Transverse colon (tissue), 3 donors: ENCODE measurements at regions not wholly inside any gene's neighbourhood (a gene's known extent, or its start where the extent isn't known, plus 50 kb on each side); places are given as distances from the start of the nearest gene placed in this dataset.

Experiments
- EP300 ChIP-seq: sonication (generic); formaldehyde crosslinking; IDR thresholded peaks from one replicate; pipeline ENCODE4 v1.6.1; 2017; ENCODE audit warnings: antibody characterized with exemption, low read depth
- POLR2A ChIP-seq: fragments of 450-650 bp; IDR thresholded peaks from one replicate; pipeline ENCODE4 v1.6.1; 2016; ENCODE audit warnings: antibody characterized with exemption, mild to moderate bottlenecking, moderate library complexity
- TF ChIP-seq, protein P1 (sequence below), 5 experiments: fragments of 200-600 bp in 3 of 5; fragments of 450-650 bp in 2 of 5; sonication (generic) in 3 of 5; IDR thresholded peaks; 1 replicate in 2 of 5; 2 replicates in 3 of 5; pipeline ENCODE4 v1.5.1; 2016 to 2017; ENCODE audit warnings: antibody characterized with exemption in 5 of 5, inconsistent platforms in 3 of 5, mild to moderate bottlenecking in 2 of 5, moderate library complexity in 1 of 5

DNA sequence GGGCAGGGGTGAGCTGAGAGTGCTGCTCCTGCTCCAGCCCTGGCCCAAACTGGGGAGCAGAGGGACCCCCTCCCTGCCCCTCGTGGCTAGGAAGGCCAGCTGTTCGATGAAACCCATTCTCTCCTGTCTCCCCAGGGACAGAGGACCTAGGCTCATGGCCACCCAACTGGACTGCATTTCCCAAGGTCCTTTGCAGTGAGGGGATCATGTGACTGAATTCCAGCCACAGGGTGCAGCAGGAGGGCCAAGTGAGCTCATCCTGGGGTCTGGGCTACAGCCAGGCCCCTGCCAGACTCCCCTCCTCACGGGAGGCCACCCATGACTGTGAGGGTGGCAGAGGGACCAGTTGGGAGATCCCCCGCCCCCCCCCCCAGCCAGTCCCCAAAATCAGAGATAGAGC is 777.6 kb downstream of the TBC1D22A start:
- TF ChIP-seq, protein P1, sequence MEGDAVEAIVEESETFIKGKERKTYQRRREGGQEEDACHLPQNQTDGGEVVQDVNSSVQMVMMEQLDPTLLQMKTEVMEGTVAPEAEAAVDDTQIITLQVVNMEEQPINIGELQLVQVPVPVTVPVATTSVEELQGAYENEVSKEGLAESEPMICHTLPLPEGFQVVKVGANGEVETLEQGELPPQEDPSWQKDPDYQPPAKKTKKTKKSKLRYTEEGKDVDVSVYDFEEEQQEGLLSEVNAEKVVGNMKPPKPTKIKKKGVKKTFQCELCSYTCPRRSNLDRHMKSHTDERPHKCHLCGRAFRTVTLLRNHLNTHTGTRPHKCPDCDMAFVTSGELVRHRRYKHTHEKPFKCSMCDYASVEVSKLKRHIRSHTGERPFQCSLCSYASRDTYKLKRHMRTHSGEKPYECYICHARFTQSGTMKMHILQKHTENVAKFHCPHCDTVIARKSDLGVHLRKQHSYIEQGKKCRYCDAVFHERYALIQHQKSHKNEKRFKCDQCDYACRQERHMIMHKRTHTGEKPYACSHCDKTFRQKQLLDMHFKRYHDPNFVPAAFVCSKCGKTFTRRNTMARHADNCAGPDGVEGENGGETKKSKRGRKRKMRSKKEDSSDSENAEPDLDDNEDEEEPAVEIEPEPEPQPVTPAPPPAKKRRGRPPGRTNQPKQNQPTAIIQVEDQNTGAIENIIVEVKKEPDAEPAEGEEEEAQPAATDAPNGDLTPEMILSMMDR (IDR thresholded peaks at IDR 0.05): no peak
- TF ChIP-seq POLR2A (no peak), EP300 (no peak)
